GM13977 (cell line): ENCODE measurements at regions not wholly inside any gene's neighbourhood (a gene's known extent, or its start where the extent isn't known, plus 50 kb on each side); places are given as distances from the start of the nearest gene placed in this dataset.

Experiments used
- DNase-seq: peaks from one replicate; pipeline ENCODE4 v3.0.0; 2012; ENCODE audit warnings: low spot score
- CTCF ChIP-seq: IDR thresholded peaks from 2 replicates; pipeline ENCODE4 v1.5.1; 2012; ENCODE audit warnings: mild to moderate bottlenecking, control low read depth; ENCODE audit not compliant: insufficient read depth; ENCODE audit errors: extremely low read depth, missing control alignments
- in situ Hi-C: fragments of 300-500 bp; cut with MboI; formaldehyde crosslinking; loops from one replicate; pipeline ENCODE4 v1.12.0; 2022; ENCODE audit warnings: low sequenced_read_pairs, low pct_unique_long_range_greater_than_20kb, mixed read lengths, inconsistent platforms; ENCODE audit not compliant: unreplicated experiment

- TF ChIP-seq CTCF = no peak
- DNase-seq = no peak
- in situ Hi-C loops = no loop called here
These were observed 131.5 kb upstream of the PRMT8 start for GRCh38 chr12:3359478-3359877.

- no peak for TF ChIP-seq CTCF
- DNase-seq = no peak
- in situ Hi-C loops = no loop called here
These were observed 129.9 kb upstream of the PRMT8 start for GRCh38 chr12:3361146-3361545.

- in situ Hi-C loops = no loop called here
- no peak for DNase-seq
- no peak for TF ChIP-seq CTCF
These were observed 128.3 kb upstream of the PRMT8 start for GRCh38 chr12:3362737-3363136.

- no peak for TF ChIP-seq CTCF
- no peak for DNase-seq
- in situ Hi-C loops = no loop called here
These were observed 127.4 kb upstream of the PRMT8 start for GRCh38 chr12:3363608-3364007.

- DNase-seq = no peak
- in situ Hi-C loops = no loop called here
- TF ChIP-seq CTCF = no peak
These were observed 126.8 kb upstream of the PRMT8 start for GRCh38 chr12:3364226-3364625.

GRCh38 chr12:3364661-3365462, 126.1 kb upstream of the PRMT8 start:
- no peak for DNase-seq
- TF ChIP-seq CTCF = no peak
- in situ Hi-C loops = no loop called here
